HL-60 (cell line): ENCODE measurements at regions not wholly inside any gene's neighbourhood (a gene's known extent, or its start where the extent isn't known, plus 50 kb on each side); places are given as distances from the start of the nearest gene placed in this dataset.

ENCODE experiments used
- CTCF ChIP-seq: IDR thresholded peaks from one replicate; pipeline ENCODE4 v1.5.1; 2011; ENCODE audit warnings: low read length, control low read depth, inconsistent platforms; ENCODE audit not compliant: insufficient read depth
- POLR2AphosphoS5 ChIP-seq: IDR thresholded peaks from 2 replicates; pipeline ENCODE4 v1.6.1; 2012; ENCODE audit warnings: low read depth

GRCh38 chr2:194135463-194135862, 1521.6 kb upstream of the SLC39A10 start:
- TF ChIP-seq CTCF (no peak), POLR2AphosphoS5 (no peak)
